ENCODE measurements at regions not wholly inside any gene's neighbourhood (a gene's known extent, or its start where the extent isn't known, plus 50 kb on each side); places are given as distances from the start of the nearest gene placed in this dataset.
A peak's percentile ranks its signal among the peaks of the same experiment; 100 is the strongest.
"Not testable (repeated sequence)": the region's sequence is repeated elsewhere in the genome, so short reads cannot be mapped to it uniquely, and the experiment has no call there.

- no peak for DNase-seq
Observed at GRCh38 chr12:116361414-116362223, 84.1 kb upstream of the MED13L start.

- DNase-seq = no peak
Observed at GRCh38 chr12:116365114-116365513, 87.6 kb upstream of the MED13L start.

GRCh38 chr12:116365606-116366455 is 88.3 kb upstream of the MED13L start:
- no peak for DNase-seq

DNA sequence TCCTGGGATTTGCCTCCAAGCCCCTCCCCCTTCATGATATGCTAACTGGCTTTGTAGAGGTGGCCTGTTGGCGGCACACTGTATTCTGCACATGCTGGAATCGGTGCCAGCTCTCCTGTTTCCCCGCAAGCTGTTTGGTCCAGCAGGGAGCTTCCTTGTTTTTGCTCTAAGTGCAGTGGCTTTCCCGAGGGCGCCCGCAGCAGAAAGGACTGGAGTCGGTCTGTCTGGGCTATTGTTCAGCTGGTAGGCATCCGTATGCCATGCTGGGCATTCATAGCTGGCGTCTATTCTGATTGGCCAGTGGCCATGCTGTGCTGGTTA is 88.9 kb upstream of the MED13L start:
- DNase-seq = no peak

DNA sequence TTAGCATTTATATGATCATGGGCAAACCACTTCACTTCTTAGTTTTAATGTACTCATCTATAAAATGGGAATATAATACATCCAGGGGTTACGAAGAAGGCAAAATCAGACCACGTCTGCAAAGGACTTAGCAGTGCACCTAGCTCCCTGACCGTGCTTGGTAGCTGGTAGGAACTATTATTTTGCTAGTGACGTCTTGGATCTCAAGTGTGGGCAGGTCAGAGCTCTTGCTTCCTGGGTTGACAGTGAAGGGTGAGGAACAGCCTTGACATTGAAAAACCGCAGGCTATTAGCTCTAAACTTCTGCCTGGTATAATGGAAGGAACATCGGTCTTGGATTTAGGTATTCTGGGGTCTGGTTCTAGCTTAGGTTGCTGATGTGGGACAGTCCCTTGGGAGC is 89.3 kb upstream of the MED13L start:
- DNase-seq = no peak

GRCh38 chr12:116368196-116369194 is 91.0 kb upstream of the MED13L start:
- DNase-seq = no peak

DNA sequence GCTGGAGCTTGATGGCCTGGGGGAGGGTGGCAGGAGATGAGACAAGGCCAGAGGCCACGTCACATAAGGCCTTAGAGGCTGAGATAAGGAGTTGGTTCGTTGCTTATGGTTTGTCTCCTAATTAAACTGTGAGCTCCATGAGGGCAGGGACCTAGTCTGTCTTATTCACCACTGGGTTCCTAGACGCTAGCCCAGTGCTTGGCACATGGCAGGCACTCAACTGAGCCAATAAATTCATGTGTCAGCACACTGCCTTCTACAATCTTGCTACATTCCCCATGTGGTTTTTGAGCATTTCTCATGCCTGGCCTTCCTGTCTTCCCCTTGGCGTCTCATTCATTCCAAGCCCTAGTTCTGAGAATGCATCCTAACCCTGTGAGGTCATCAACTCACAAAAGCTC is 92.5 kb upstream of the MED13L start:
- DNase-seq = no peak

- peak; percentile 30 for DNase-seq
Observed at GRCh38 chr12:116370886-116371580, 93.5 kb upstream of the MED13L start.

DNA sequence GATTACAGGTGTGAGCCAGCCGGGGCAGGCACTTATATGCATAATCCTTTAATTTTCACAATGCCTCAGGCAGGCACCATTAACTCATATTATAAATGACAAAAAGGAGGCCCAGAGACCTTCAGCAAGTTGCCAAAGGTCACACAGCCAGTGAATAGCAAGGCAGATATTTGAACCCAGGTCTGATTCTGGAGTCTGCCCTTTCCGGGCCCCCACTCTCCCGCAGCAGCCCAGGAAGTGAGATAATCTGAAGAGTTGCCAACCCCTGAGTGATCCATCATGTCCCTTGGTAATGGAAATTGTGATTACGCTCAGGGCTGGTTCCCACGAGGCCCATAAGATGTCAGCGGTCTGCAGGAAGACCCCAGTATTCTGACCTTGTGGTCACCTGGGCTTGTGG is 95.3 kb upstream of the MED13L start:
- no peak for DNase-seq

DNA sequence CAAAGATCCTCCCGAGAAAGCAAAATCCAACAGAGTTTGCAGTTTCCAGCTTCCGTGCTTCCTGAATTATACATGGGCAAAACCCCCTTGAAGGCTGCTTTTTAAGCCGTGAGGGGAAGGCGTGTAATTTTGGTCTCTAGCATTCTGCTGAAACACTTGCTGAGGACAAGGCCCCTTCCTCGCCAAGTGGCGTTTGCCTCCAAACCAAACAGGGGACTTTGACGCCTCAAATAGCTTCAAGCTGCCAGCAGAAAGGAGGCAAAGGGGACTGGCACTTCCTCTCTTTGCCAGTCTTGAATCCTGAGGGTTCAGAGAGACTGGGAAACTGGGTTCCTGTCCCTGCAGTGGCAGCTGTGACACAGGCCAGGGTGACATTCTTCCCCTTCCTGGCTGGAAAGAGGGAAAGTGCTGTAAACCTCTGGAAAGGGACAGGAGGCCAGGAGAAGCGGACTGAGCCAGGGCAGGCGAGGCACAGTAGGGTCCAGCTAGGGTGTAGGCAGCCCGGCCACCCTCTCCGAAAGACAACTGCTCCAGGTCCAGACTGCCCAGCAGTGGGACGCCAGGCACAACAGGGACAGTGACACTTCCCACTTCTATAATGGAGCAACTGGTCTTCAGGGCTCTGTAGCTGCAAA is 96.2 kb upstream of the MED13L start:
- DNase-seq = no peak

GRCh38 chr12:116374207-116374606 is 96.7 kb upstream of the MED13L start:
- no peak for DNase-seq

DNA sequence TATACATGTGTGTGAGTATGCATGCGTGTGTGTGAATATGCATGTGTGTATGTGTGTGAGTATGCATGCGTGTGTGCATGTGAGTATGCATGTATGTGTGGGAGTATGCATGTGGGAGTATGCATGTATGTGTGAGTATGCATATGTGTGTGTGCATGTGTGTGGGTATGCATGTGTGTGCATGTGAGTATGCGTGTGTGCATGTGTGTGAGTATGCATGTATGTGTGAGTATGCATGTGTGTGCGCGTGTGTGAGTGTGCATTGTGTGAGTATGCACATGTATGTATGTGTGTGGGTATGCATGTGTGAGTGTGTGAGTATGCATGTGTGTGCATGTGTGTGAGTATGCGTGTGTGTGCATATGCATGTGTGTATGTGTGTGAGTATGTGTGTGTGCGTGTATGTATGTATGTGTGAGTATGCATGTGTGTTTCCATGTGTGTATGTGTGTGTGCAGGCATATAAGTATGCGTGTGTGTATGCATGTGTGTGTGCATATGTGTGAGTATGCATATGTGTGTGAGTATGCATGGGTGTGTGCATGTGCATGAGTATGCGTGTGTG is 97.9 kb upstream of the MED13L start:
- DNase-seq = no peak

- DNase-seq = no peak
Observed at GRCh38 chr12:116376354-116377193, 99.1 kb upstream of the MED13L start.

DNA sequence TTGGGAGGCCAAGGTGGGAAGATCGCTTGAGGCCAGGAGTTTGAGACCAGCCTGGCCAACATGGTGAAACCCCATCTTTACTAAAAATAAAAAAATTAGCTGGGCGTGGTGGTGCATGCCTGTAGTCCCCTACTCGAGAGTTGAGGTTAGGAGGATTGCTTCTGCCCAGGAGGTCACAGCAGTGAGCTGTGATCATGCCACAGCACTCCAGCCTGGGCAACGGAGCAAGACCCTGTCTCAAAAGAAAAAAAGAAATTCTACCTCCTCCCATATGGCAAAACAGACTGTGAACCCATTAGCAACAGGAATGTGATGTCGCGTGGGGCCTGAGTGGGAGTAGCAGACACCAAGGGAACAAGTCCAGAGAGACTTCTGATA is 99.7 kb upstream of the MED13L start:
- not testable (repeated sequence) for DNase-seq

DNA sequence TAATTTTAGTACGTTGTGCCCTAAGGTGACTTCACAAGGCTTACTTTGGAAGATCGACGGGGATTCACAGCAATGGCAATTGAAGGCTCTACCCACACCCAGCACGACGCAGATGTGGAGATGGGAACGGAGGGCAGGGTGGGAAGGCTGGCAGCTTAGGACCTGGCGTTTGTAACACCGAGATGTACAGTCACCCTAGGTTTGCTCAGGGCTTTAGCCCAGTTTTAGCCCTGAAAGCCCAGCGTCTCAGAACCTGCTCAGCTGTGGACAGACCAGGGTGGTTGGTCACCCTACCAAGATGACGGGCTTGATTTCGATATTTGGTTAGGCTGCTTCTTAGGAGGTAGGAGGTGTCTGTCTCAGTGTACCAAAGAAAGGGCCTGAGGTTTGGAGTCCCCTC is 100.5 kb upstream of the MED13L start:
- DNase-seq = no peak

GRCh38 chr12:116380108-116380507 is 102.6 kb upstream of the MED13L start:
- no peak for DNase-seq

DNA sequence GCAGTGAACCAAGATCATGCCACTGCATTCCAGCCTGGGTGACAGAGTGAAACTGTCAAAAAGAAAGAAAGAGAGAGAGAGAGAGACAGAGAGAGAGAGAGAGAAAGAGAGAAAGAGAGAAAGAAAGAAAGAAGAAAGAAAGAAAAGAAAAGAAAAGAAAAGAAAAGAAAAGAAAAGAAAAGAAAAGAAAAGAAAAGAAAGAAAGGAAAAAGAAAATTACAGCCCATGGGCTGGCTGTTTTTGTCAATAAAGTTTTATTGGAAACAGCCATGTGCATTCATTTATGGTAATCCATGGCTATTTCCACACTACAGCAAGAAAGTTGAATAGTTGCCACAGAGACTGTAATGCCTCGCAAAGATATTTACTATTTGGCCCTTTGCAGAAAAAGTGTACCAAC is 103.2 kb upstream of the MED13L start:
- DNase-seq = not testable (repeated sequence)

- DNase-seq = no peak
Observed at GRCh38 chr12:116381240-116381743, 103.8 kb upstream of the MED13L start.

- DNase-seq = peak; percentile 63
Observed at GRCh38 chr12:116381744-116382685, 104.5 kb upstream of the MED13L start.

Measured in retina (tissue), 1 donor.